ENCODE measurements at regions not wholly inside any gene's neighbourhood (a gene's known extent, or its start where the extent isn't known, plus 50 kb on each side); places are given as distances from the start of the nearest gene placed in this dataset.

GRCh38 chr22:47849576-47849975 is 1087.1 kb downstream of the TBC1D22A start:
- no peak for DNase-seq (ENCODE audit: insufficient read length, low spot score)
- FAIRE-seq = no peak
- TF ChIP-seq CTCF (IDR thresholded peaks at IDR 0.05; ENCODE audit: insufficient read depth, missing control alignments) = no peak

- TF ChIP-seq CTCF (IDR thresholded peaks at IDR 0.05; ENCODE audit: insufficient read depth, missing control alignments) = no peak
- FAIRE-seq (no peak), DNase-seq (ENCODE audit: insufficient read length, low spot score) (no peak)
Observed at GRCh38 chr22:47848184-47848920, 1085.9 kb downstream of the TBC1D22A start.

- no peak for FAIRE-seq
- TF ChIP-seq CTCF (IDR thresholded peaks at IDR 0.05; ENCODE audit: insufficient read depth, missing control alignments) = no peak
- DNase-seq (ENCODE audit: insufficient read length, low spot score) = no peak
Observed at GRCh38 chr22:47847131-47847890, 1084.9 kb downstream of the TBC1D22A start.

GRCh38 chr22:47846206-47846605 is 1083.8 kb downstream of the TBC1D22A start:
- no peak for FAIRE-seq
- DNase-seq (ENCODE audit: insufficient read length, low spot score) = no peak
- no peak for TF ChIP-seq CTCF (IDR thresholded peaks at IDR 0.05; ENCODE audit: insufficient read depth, missing control alignments)

- no peak for FAIRE-seq
- no peak for TF ChIP-seq CTCF (IDR thresholded peaks at IDR 0.05; ENCODE audit: insufficient read depth, missing control alignments)
- DNase-seq (ENCODE audit: insufficient read length, low spot score) = no peak
Observed at GRCh38 chr22:47842119-47842518, 1079.7 kb downstream of the TBC1D22A start.

- DNase-seq (ENCODE audit: insufficient read length, low spot score) (no peak), FAIRE-seq (no peak)
- no peak for TF ChIP-seq CTCF (IDR thresholded peaks at IDR 0.05; ENCODE audit: insufficient read depth, missing control alignments)
Observed at GRCh38 chr22:47841156-47841555, 1078.7 kb downstream of the TBC1D22A start.

Measured in D721Med (cell line).